GM12892 (cell line): ENCODE measurements at regions not wholly inside any gene's neighbourhood (a gene's known extent, or its start where the extent isn't known, plus 50 kb on each side); places are given as distances from the start of the nearest gene placed in this dataset.

ENCODE experiments used
- POLR2A ChIP-seq: IDR thresholded peaks from 2 replicates; pipeline ENCODE4 v1.6.1; 2011; ENCODE audit warnings: low read depth, low read length, control low read depth
- POLR2AphosphoS5 ChIP-seq: IDR thresholded peaks from 2 replicates; pipeline ENCODE4 v1.6.1; 2011; ENCODE audit warnings: low read depth, low read length, control low read depth
- TAF1 ChIP-seq: IDR thresholded peaks from 2 replicates; pipeline ENCODE4 v1.6.1; 2011; ENCODE audit warnings: low read depth, mild to moderate bottlenecking, control low read depth, low read length, borderline replicate concordance

GRCh38 chr16:64543441-64543840 is 578.4 kb downstream of the CDH11 start:
- TF ChIP-seq POLR2A (no peak), POLR2AphosphoS5 (no peak), TAF1 (no peak)
